ENCODE measurements at regions not wholly inside any gene's neighbourhood (a gene's known extent, or its start where the extent isn't known, plus 50 kb on each side); places are given as distances from the start of the nearest gene placed in this dataset.
"Not testable (repeated sequence)": the region's sequence is repeated elsewhere in the genome, so short reads cannot be mapped to it uniquely, and the experiment has no call there.

DNA sequence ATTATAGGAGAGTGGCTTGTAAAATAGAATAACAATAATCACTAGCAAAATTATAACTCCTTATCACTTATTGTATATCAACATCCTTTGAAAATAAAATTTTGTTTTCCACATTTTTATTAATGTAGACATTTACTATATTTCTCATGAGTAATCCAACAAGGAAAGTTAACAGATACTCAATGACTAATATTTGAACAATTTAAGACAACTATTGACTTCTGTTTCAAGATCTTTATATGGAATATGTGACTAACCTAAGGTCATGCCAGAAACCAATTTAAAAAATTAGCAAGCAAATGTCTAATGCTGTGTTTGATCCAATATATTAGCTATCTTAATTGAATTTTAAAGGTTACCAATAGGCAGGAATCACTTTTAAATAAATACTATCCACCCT lies 638.5 kb upstream of the FLRT2 start:
- DNase-seq, result no peak

DNA sequence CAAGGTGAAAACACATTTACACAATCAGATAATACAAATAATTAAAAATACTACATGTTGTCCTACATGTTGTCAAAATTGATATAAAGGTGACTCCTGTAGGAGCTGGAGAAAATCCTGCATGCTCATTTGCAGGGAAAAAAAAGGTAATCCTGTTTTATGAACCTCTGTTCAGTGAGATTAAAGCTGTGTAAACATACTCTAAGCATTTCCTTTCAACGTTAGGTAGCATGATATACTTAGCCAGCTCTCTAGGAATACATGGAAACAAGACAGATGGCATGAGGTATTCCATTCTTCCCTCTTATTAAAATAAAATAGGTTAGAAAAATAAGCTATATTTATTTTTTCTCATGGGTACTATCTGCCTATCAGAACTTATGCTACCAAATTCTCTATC lies 635.7 kb upstream of the FLRT2 start:
- peak; percentile 69 to 74 for DNase-seq

DNA sequence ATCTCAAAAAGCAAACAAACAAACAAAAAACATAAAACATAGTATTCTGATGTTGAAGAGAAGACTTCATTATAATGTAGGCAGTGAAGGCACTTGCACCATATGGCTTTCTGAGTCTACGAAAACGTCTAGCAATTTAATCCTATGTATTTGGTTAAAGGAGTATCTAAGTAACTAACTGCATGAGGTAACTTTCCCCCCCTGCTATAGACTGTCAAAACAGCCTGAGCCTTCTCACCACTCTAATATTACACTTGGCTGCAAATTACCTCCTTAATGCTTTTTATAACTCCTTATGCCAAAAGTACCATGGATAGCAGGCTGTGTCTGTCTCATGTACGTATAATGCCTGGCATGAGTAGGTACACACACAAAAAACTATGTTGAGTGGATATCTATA lies 607.6 kb upstream of the FLRT2 start:
- no peak for DNase-seq

- no peak for DNase-seq
Measured at GRCh38 chr14:84926656-84927055, 603.3 kb upstream of the FLRT2 start.

DNA sequence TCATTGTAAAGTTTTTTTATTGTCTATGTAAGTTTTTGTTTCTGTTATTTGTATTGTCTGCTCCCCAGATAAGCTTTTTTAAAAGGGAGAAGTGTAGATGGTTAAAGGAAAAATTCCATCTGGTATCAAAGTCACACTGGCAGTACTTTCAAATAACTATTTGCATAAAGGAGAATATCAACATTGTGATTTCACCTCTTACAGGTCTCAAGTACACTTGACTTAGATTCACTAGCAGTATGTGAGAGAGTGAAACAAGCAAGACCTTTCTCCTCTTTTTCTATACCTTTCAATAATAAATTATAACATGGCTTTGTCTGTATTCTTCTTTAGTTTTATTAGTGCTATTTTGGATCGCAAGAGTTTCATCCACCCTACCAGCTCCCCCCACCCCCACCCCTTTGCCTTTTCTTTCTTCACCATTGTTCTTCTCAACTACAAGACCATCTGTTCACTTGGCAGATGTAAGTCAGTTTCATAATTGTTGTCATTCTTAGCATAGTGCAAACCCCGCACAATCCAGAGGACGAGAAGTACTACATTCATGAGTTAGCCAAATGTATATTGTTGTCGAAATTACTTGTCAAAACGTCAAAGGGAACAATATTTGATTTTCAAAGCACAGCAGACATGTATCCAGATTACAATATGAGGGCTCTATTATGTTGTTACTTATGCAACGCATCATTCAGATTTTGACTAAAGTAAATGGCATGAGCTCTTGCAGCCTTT lies 602.7 kb upstream of the FLRT2 start:
- peak; percentile 5 to 28 for DNase-seq

DNA sequence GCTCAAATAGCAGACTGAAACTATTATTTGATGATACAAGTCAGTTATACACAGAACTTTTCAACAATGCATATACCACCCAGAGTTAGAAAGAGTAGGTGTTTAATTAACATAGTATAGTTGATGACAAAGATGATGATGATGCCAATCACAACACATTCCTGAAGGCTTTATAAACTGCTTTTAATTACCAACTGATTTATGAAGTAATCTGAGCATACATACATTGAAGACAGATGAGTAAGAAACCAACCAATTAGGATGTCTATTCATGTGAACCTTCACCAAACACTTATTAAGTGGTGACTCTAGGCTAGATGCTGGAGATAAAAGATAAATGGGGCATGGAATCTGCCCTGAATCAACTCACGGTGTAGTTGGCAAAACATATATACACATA lies 600.9 kb upstream of the FLRT2 start:
- no peak for DNase-seq

GRCh38 chr14:84929834-84930233 lies 600.1 kb upstream of the FLRT2 start:
- DNase-seq, result no peak

GRCh38 chr14:84937016-84937415 lies 592.9 kb upstream of the FLRT2 start:
- DNase-seq, result no peak

GRCh38 chr14:84937449-84937848 lies 592.5 kb upstream of the FLRT2 start:
- DNase-seq, result no peak

- not testable (repeated sequence) for DNase-seq
Measured at GRCh38 chr14:84944901-84945300, 585.0 kb upstream of the FLRT2 start.

GRCh38 chr14:84959851-84960520 lies 570.0 kb upstream of the FLRT2 start:
- no peak for DNase-seq

- DNase-seq, result peak; percentile 17
Measured at GRCh38 chr14:84961637-84962036, 568.3 kb upstream of the FLRT2 start.

DNA sequence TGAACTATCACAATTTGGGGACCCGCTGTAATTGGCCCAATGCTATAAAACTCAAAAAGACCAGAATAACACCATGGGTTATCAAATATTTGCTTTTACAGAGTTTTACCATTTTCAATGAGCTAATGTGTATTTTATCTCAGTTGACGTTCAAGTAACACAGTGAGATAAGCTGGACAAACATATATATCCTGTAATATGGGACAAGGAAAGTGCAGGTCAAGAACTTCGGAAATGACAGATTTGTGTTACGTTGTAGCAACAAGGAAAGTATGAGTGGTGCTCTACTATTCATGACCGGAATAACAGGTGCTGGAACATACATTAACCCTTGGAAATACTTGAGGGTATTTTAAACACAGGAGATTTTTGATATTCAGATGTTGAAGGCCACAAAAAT lies 566.4 kb upstream of the FLRT2 start:
- DNase-seq, result no peak

DNA sequence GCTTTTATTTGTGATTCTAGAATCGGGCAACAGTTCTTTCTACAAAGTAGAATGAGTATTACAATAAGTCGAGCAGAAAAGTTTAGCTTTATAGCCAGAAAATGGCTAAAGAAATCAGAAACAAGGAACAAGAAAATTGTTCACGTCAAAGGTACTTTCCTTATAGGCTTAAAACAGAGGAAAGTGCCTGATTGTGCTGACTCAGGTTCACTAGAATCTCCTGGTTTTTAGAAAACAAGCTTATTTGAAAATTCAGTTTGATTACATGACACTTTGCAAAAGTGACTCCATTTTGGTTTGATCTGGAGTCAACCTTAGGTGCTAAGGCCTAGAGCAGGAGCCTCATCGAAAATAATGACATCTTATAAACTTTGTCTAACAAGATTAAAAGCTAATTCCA lies 564.7 kb upstream of the FLRT2 start:
- no peak for DNase-seq

DNA sequence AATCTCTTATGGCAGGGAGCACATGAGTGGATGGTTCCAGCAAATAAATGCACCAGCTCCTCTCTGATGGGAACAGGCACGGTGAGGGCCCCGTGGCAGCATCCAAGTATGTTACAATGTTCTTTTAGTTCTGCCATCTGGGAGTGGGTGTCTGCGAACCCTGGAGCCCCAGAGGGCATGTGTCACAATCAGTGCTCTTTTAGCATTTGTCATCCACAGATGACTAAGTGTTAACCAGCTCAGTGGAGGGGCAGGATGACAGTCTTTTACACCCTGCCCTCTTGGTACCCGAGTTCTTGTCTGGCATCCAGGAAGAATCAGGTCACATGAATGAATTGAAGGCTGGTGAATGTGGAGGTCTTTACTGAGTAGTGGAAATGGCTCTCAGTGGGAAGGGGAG lies 560.4 kb upstream of the FLRT2 start:
- DNase-seq, result peak; percentile 36 to 57

GRCh38 chr14:84975241-84975902 lies 554.6 kb upstream of the FLRT2 start:
- DNase-seq, result no peak

- DNase-seq, result no peak
Measured at GRCh38 chr14:84976805-84977204, 553.1 kb upstream of the FLRT2 start.

DNA sequence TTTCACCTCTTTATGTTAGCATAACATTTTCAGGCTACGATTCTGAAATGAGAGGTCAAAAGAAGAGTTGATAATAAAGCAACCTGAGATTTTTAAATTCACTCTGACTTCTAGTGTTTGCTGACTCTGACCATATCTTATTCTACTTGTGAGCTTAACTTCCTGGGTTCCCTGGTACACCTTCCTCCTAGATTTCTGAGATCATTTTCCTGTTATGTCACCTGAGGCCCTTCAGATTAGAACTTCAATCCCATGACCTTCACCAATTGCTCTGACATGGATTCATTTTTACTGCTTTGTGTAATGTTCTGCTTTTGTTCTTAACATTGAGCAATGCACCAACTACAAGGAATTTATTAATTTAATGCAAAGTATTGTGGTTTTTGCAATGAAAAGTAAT lies 542.9 kb upstream of the FLRT2 start:
- DNase-seq, result no peak

DNA sequence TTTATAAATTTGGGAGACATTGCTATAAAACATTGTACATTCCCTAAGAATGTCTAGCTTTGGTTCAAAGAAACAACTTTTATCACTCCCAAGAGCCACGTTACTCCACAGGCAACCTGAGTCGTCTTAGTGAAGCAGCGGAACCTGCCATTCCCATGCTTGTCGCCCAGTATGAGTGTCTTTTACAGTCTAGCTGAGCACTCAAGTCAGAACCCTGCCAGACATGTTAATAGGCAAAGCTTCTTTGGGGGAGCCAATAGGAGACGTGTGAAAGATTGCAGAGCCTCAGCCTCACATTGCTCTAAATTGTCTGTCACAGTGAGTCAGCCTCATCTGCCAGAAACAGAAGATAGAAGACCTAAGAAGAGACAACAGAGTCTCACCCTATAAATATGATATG lies 541.6 kb upstream of the FLRT2 start:
- DNase-seq, result no peak

DNA sequence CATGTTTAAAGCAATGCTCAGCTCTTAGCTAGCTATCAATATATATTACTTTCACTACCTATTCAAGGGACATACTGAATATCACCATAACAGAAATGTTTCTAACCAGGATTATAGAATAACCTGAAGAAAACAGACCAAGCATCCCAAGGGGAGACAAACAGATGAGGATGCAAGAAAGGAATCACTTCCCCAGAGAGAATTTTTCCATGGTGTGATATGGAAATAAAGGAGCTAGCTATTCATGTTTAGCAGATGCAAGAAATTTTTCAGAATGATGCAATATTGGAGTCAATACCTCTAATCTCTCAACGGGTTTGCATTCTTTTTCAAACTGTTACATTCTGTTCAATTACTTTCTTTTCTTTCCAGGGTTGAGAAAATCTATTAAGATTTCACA lies 538.9 kb upstream of the FLRT2 start:
- no peak for DNase-seq

DNA sequence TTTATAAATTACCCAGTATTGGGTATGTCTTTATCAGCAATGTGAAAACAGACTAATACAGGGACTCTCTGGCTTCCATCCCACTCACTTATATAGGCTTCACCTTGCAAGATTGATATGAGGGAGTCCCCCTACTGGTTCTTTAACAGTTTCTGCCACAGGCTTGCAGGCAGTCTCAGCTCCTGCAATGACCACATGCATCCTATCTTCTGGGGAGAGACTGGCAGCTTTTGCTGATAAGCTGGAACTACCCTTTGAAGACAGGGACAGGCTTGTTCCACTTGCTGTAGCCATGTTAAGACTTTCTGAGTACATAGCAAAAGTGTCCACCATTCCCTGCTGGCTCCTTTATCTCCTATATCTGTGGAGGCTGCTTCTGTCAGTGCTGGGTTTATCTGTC lies 531.7 kb upstream of the FLRT2 start:
- DNase-seq, result no peak

DNA sequence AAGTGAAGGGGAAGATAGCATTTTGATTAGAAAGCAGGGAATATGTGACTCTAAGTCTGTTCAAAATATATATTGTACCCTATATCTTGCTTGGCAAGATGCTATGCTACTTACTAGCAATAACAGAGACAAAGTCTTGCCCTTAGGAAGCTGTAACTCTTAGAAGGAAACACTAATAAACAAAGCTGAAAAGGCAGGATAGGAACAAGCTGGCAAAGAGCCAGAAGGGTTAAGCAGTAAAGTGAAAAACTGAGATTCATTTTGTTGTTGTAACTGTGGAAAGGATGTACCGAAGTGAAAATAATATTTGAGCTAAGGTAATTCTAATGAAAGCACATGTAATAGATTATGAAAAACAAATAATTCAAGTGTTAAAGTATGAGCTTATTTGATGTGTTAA lies 527.1 kb upstream of the FLRT2 start:
- DNase-seq, result no peak

- DNase-seq, result no peak
Measured at GRCh38 chr14:85003805-85004204, 526.1 kb upstream of the FLRT2 start.

DNA sequence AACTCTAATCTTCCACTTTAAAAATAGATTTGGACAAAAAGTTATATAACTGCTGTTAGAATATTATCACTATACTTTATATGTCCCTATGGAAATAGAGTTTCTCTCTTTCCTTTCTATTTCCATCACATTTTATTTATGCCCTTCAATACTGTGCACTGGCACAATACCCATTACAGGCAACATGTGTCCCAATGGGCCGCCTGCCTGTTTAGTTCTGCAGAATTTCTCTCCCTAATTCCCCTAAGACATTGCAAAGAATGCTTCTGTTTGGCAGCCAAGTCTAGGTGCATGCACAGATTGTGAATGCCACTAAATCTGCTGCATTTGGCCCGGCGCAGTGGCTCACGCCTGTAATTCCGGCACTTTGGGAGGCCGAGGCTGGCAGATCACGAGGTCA lies 520.4 kb upstream of the FLRT2 start:
- no peak for DNase-seq

All from SHP77 (cell line).